Activated T-helper 1 cell treated with anti-CD3 and anti-CD28 coated beads, Interleukin-12 subunit alpha, Interleukin-12 subunit beta, Interleukin-2, Interleukin-4 antibody, amounts not matched to agents 30 ng/mL and 10 ng/mL and 1 ng/mL, durations not matched to agents 14 hours and 24 hours and 36 hours (primary cell): ENCODE measurements at regions not wholly inside any gene's neighbourhood (a gene's known extent, or its start where the extent isn't known, plus 50 kb on each side); places are given as distances from the start of the nearest gene placed in this dataset.

Source experiments
- DNase-seq: peaks from one replicate; pipeline ENCODE4 v3.0.0; 2021; ENCODE audit warnings: low spot score
- H3K27ac Mint-ChIP-seq: one replicate; pipeline ENCODE4 v1.8.0; 2021; ENCODE audit warnings: mild to moderate bottlenecking, mixed read lengths
- H3K27me3 Mint-ChIP-seq: one replicate; pipeline ENCODE4 v1.8.0; 2022; ENCODE audit warnings: mild to moderate bottlenecking, moderate library complexity, mixed read lengths; ENCODE audit not compliant: insufficient read depth
- H3K36me3 Mint-ChIP-seq: one replicate; pipeline ENCODE4 v1.8.0; 2021; ENCODE audit warnings: low read depth, mixed read lengths
- H3K4me1 Mint-ChIP-seq: one replicate; pipeline ENCODE4 v1.8.0; 2021; ENCODE audit warnings: low read depth, mixed read lengths
- H3K4me3 Mint-ChIP-seq: one replicate; pipeline ENCODE4 v1.8.0; 2021; ENCODE audit warnings: mild to moderate bottlenecking, moderate library complexity, mixed read lengths
- H3K9me3 Mint-ChIP-seq: one replicate; pipeline ENCODE4 v1.8.0; 2021; ENCODE audit warnings: mixed read lengths
- intact Hi-C: fragments of 100-400 bp; cut with micrococcal nuclease; formaldehyde crosslinking; loops from one replicate; pipeline ENCODE4 v1.15.1; 2024

DNA sequence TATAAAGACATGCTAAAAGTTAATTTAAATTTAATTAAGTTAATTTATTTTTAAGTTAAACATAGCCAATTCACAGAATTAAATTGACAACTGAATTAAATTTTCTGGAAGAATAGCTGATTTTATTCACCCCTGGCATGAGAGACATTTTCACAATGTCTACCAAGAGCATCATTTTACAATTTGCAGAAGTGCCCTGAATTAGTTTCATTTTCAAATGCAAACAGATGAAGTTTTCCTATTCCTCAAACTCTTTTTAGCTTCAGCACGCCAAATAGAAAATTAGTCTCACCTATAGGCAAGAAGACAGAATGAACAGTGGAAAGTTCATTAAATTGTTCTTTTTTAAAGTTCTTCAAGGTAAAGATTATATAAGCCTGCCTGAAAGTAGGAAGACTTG lies 259.3 kb downstream of the ZBBX start:
- no peaks in the 10 kb centered on the region for H3K36me3 Mint-ChIP-seq
- no peaks in the 10 kb centered on the region for H3K9me3 Mint-ChIP-seq
- H3K4me1 Mint-ChIP-seq, result no peaks in the 10 kb centered on the region
- H3K27ac Mint-ChIP-seq, result no peak overlapping the region
- no peak overlapping the region for H3K4me3 Mint-ChIP-seq
- intact Hi-C loops, result no loop called here
- no peaks in the 10 kb centered on the region for H3K27me3 Mint-ChIP-seq
- no peak for DNase-seq

DNA sequence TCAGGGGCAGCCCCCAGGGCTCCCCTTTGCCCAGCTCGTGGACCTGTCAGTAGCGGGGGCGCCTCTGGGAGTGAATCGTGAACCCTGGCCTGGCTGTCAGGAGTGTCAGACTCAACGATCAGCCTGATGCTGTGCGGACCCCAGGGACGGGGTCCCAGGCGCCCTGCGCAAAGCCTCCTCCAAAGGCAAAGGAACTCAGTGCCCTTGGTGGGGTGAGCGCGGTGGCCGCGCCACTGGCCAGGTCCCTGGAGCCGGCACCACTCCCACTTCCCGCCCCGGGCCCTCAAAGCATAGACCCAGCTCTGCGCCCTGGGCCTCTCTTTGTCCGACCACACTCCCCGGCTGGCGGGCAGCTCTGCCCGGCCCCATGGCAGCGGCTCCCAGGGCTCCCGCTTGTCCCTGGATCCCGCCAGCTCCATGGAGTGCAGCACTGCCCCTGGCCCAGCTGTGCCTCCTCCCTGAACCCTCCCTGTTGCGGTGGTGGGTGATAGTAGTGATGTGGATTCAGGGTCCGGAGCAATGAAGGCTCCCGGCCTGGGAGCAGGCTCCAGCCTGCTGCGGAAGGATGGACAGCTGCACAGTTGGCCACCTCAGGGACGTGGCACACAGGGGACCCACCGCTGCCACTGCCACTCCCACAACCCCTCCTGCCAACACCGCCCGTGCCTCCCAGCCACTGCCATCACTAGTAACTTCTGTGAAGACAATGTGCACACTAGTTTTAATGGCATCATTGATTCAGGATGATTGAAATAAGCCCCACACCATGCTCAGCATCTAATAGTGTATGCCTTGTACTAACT lies 263.8 kb downstream of the ZBBX start:
- Mint-ChIP-seq H3K27me3 (no peaks in the 10 kb centered on the region), H3K4me3 (no peak overlapping the region), H3K36me3 (no peaks in the 10 kb centered on the region), H3K27ac (no peak overlapping the region), H3K9me3 (no peaks in the 10 kb centered on the region), H3K4me1 (no peaks in the 10 kb centered on the region)
- intact Hi-C loops, result no loop called here
- DNase-seq, result no peak

DNA sequence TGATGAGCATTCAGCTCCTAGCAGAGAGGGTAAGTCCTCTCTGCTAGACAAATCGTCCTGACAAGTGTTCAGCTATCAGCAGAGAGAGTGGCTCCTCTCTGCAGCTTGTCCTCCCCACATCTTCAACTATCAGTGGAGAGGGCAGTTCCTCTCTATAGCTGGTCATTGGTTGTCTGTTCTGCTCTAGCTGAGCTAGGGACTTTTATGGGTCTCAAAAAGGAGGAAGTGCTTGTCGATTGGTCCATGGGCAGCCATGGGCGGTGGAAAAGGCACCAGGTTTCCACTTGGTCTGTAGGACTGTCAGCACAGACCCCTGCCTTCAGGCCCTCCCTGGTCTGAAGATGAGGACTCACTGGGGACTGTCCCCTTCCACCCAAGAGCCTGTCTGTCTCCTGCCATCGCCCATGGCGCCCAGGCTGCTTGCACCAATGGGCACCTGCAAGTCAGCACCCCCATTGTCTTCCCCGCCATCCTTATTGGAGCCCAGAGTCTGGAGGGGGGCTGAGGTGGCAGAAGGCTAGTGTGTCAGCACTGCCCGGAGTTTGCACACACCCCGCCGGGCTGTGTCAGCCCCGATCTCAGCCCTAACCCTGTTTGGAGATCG lies 264.7 kb downstream of the ZBBX start:
- Mint-ChIP-seq H3K4me3 (no peak overlapping the region), H3K27ac (no peak overlapping the region), H3K27me3 (no peaks in the 10 kb centered on the region)

DNA sequence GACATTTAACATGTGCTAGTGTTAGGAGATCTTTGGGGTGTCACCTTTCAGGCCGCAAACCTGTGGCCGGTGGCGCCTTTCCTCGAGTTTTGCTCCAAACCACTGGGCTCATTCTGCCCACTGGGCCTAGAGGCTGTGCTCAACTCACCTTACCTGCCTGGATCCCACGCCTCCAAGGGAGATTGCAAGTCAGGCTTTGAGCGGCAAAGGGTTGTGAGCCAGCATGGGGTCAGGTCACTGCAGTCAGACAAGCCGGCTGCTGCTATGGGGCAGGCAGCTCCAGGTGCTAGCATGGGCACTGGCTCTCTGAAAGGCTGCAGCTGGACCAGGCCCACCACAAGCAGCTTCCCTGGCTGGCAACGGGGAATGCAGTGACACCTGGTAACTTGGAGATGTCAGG lies 265.5 kb downstream of the ZBBX start:
- H3K4me3 Mint-ChIP-seq, result no peak overlapping the region
- H3K9me3 Mint-ChIP-seq, result no peaks in the 10 kb centered on the region
- no peak for DNase-seq
- no peaks in the 10 kb centered on the region for H3K36me3 Mint-ChIP-seq
- intact Hi-C loops, result no loop called here
- H3K27me3 Mint-ChIP-seq, result no peaks in the 10 kb centered on the region
- H3K27ac Mint-ChIP-seq, result no peak overlapping the region
- H3K4me1 Mint-ChIP-seq, result no peaks in the 10 kb centered on the region

More for the DNA sequence above, 264.7 kb downstream of the ZBBX start:
- DNase-seq, result no peak
- no peaks in the 10 kb centered on the region for H3K9me3 Mint-ChIP-seq
- intact Hi-C loops, result no loop called here
- no peaks in the 10 kb centered on the region for H3K4me1 Mint-ChIP-seq
- H3K36me3 Mint-ChIP-seq, result no peaks in the 10 kb centered on the region

- intact Hi-C loops, result no loop called here
- Mint-ChIP-seq H3K4me1 (no peaks in the 10 kb centered on the region), H3K4me3 (no peak overlapping the region), H3K9me3 (no peaks in the 10 kb centered on the region), H3K27me3 (no peaks in the 10 kb centered on the region), H3K36me3 (no peaks in the 10 kb centered on the region), H3K27ac (no peak overlapping the region)
- DNase-seq, result no peak
Measured at GRCh38 chr3:167113035-167113830, 266.9 kb downstream of the ZBBX start.

- no peak overlapping the region for H3K27ac Mint-ChIP-seq
- intact Hi-C loops, result no loop called here
Measured at GRCh38 chr3:167110901-167111300, 269.2 kb downstream of the ZBBX start.

GRCh38 chr3:167109746-167110145 lies 270.4 kb downstream of the ZBBX start:
- H3K4me1 Mint-ChIP-seq, result no peaks in the 10 kb centered on the region
- H3K9me3 Mint-ChIP-seq, result no peaks in the 10 kb centered on the region
- no peaks in the 10 kb centered on the region for H3K36me3 Mint-ChIP-seq
- no peak overlapping the region for H3K27ac Mint-ChIP-seq
- H3K27me3 Mint-ChIP-seq, result no peaks in the 10 kb centered on the region
- H3K4me3 Mint-ChIP-seq, result no peak overlapping the region
- no peak for DNase-seq
- intact Hi-C loops, result no loop called here

More at GRCh38 chr3:167110901-167111300, 269.2 kb downstream of the ZBBX start:
- no peaks in the 10 kb centered on the region for H3K4me1 Mint-ChIP-seq
- DNase-seq, result no peak
- H3K36me3 Mint-ChIP-seq, result no peaks in the 10 kb centered on the region
- H3K27me3 Mint-ChIP-seq, result no peaks in the 10 kb centered on the region
- H3K4me3 Mint-ChIP-seq, result no peak overlapping the region
- H3K9me3 Mint-ChIP-seq, result no peaks in the 10 kb centered on the region

DNA sequence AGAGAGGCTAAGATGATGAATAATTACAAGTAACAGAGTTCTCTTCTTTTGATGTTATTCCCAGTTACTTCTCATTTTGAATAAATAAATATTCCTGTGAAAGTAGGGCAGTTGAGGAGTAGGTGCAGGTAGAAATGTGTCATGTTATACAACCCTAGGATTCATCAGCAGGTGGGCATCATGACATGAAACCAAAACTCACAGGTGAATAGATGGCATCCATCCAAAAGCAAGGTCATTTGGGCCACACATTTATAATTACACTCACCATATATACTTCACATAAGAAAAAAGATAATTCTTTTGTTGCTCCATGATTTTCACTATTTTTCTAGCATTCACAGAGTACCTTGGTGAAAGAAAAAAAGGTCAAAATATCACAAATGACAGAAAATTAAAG lies 273.6 kb downstream of the ZBBX start:
- intact Hi-C loops, result no loop called here

GRCh38 chr3:167102071-167102470 lies 278.0 kb downstream of the ZBBX start:
- Mint-ChIP-seq H3K4me1 (no peaks in the 10 kb centered on the region), H3K4me3 (no peak overlapping the region), H3K9me3 (no peaks in the 10 kb centered on the region), H3K36me3 (no peaks in the 10 kb centered on the region), H3K27ac (no peak overlapping the region), H3K27me3 (no peaks in the 10 kb centered on the region)
- intact Hi-C loops, result no loop called here
- no peak for DNase-seq

More for the DNA sequence above, 273.6 kb downstream of the ZBBX start:
- no peak overlapping the region for H3K4me3 Mint-ChIP-seq
- H3K27me3 Mint-ChIP-seq, result no peaks in the 10 kb centered on the region
- H3K9me3 Mint-ChIP-seq, result no peaks in the 10 kb centered on the region
- no peak overlapping the region for H3K27ac Mint-ChIP-seq
- H3K36me3 Mint-ChIP-seq, result no peaks in the 10 kb centered on the region
- DNase-seq, result no peak
- H3K4me1 Mint-ChIP-seq, result no peaks in the 10 kb centered on the region

- Mint-ChIP-seq H3K9me3 (no peaks in the 10 kb centered on the region), H3K27ac (no peak overlapping the region), H3K36me3 (no peaks in the 10 kb centered on the region), H3K4me1 (no peaks in the 10 kb centered on the region), H3K27me3 (no peaks in the 10 kb centered on the region), H3K4me3 (no peak overlapping the region)
- no peak for DNase-seq
- intact Hi-C loops, result no loop called here
Measured at GRCh38 chr3:167100651-167101050, 279.4 kb downstream of the ZBBX start.

- no peak for DNase-seq
- intact Hi-C loops, result no loop called here
- Mint-ChIP-seq H3K27ac (no peak overlapping the region), H3K4me1 (no peaks in the 10 kb centered on the region), H3K4me3 (no peak overlapping the region), H3K36me3 (no peaks in the 10 kb centered on the region), H3K27me3 (no peaks in the 10 kb centered on the region), H3K9me3 (no peaks in the 10 kb centered on the region)
Measured at GRCh38 chr3:167100200-167100599, 279.9 kb downstream of the ZBBX start.

- DNase-seq, result no peak
- Mint-ChIP-seq H3K4me1 (no peaks in the 10 kb centered on the region), H3K9me3 (no peaks in the 10 kb centered on the region), H3K4me3 (no peak overlapping the region), H3K36me3 (no peaks in the 10 kb centered on the region), H3K27me3 (no peaks in the 10 kb centered on the region), H3K27ac (no peak overlapping the region)
- intact Hi-C loops, result no loop called here
Measured at GRCh38 chr3:167095976-167096375, 284.1 kb downstream of the ZBBX start.

DNA sequence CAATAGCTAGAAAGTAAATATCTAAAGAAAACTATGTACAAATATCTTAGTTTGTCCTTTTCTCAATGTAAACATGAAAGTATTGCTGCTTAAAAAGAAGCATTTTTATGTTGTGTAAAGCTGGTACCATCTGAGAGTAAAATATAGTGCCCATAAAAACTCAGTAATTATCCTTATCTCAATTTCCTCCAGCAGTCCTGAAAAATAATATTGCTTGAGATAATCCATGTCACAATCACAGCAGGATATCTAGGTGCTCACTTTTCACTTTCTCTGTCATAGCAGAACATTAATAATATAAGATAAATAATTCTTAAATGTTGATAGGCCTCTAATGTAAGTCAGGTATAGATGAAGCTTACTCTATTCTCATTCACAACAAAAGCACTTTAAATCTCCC lies 285.5 kb downstream of the ZBBX start:
- DNase-seq, result no peak
- Mint-ChIP-seq H3K36me3 (no peaks in the 10 kb centered on the region), H3K4me1 (no peaks in the 10 kb centered on the region), H3K4me3 (no peak overlapping the region), H3K27ac (no peak overlapping the region), H3K9me3 (no peaks in the 10 kb centered on the region), H3K27me3 (no peaks in the 10 kb centered on the region)
- intact Hi-C loops, result no loop called here
